ENCODE measurements at regions not wholly inside any gene's neighbourhood (a gene's known extent, or its start where the extent isn't known, plus 50 kb on each side); places are given as distances from the start of the nearest gene placed in this dataset.

DNA sequence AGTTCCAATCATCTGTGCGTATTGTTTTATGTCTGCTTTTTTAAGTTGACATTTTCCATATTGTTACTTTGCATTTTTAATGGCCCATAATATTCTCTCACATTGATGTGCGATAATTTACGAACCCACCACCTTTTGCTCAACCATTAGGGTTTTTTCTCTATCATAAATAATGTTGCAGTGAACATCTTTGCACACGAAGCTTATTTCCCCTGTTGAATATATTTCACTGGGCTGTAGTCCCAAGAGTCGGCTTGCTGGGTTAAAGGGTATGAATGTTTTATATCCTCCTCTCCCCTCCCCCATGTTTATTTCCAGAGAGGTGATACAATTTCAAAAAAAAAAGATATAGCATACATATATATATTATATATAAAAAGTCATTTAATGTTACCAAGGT is 272.7 kb upstream of the RGMA start (continued):
- TF ChIP-seq, protein P1, sequence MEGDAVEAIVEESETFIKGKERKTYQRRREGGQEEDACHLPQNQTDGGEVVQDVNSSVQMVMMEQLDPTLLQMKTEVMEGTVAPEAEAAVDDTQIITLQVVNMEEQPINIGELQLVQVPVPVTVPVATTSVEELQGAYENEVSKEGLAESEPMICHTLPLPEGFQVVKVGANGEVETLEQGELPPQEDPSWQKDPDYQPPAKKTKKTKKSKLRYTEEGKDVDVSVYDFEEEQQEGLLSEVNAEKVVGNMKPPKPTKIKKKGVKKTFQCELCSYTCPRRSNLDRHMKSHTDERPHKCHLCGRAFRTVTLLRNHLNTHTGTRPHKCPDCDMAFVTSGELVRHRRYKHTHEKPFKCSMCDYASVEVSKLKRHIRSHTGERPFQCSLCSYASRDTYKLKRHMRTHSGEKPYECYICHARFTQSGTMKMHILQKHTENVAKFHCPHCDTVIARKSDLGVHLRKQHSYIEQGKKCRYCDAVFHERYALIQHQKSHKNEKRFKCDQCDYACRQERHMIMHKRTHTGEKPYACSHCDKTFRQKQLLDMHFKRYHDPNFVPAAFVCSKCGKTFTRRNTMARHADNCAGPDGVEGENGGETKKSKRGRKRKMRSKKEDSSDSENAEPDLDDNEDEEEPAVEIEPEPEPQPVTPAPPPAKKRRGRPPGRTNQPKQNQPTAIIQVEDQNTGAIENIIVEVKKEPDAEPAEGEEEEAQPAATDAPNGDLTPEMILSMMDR (IDR thresholded peaks at IDR 0.05 in 2 of 3, conservative IDR thresholded peaks at IDR 0.05 in 1 of 3; ENCODE audit: borderline replicate concordance in 1 of 3, insufficient read depth in 1 of 3, low read depth in 2 of 3, low read length in 2 of 3), result no peak

- ChIA-PET CTCF (no interaction called here), RAD21 (ENCODE audit: low non-redundant PET in 1 of 2, low total read pairs in 2 of 2, uncharacterized antibody in 2 of 2, unreplicated experiment in 2 of 2) (no interaction called here)
- TF ChIP-seq SIN3A (IDR thresholded peaks at IDR 0.05; ENCODE audit: low read depth) (no peak), SP1 (IDR thresholded peaks at IDR 0.05; ENCODE audit: low read depth) (no peak), ZFX (IDR thresholded peaks at IDR 0.05) (no peak), JUND (IDR thresholded peaks at IDR 0.05) (no peak), CBX3 (IDR thresholded peaks at IDR 0.05; ENCODE audit: low read depth) (no peak), ATF3 (IDR thresholded peaks at IDR 0.05) (no peak), SRF (IDR thresholded peaks at IDR 0.05; ENCODE audit: low read depth) (no peak), EZH2phosphoT487 (IDR thresholded peaks at IDR 0.05; ENCODE audit: borderline replicate concordance) (no peak)
- TF ChIP-seq, protein P2, sequence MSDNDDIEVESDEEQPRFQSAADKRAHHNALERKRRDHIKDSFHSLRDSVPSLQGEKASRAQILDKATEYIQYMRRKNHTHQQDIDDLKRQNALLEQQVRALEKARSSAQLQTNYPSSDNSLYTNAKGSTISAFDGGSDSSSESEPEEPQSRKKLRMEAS (IDR thresholded peaks at IDR 0.05), result no peak
These were observed 272.0 kb upstream of the RGMA start for GRCh38 chr15:93360976-93361375.

More at GRCh38 chr15:93360976-93361375, 272.0 kb upstream of the RGMA start:
- H3K4me3 ChIP-seq (replicated peaks in 1 of 2; ENCODE audit: low read depth in 1 of 2, low read length in 2 of 2), result no peak overlapping the region
- H3K36me3 ChIP-seq (ENCODE audit: control insufficient read depth in 1 of 2, insufficient read depth in 2 of 2, low read length in 2 of 2), result no peaks in the 10 kb centered on the region
- no peaks in the 10 kb centered on the region for H3K4me1 ChIP-seq (ENCODE audit: control insufficient read depth in 1 of 2, insufficient read depth in 2 of 2, low read length in 2 of 2)
- no peaks in the 10 kb centered on the region for H3K79me2 ChIP-seq (ENCODE audit: insufficient read depth, low read length)
- POLR2A ChIA-PET, result no interaction called here
- H3K27ac ChIP-seq (ENCODE audit: low read depth, low read length), result no peak overlapping the region
- intact Hi-C loops (cut with micrococcal nuclease), result no loop called here
- DNase-seq (ENCODE audit: low read depth, low spot score) (no peak), ATAC-seq (no peak)
- peaks cover 18% of the 10 kb centered on the region; the same call in 1 of the 2 replicates for H3K27me3 ChIP-seq (ENCODE audit: insufficient read depth, low read length)
- no peak overlapping the region for H2AFZ ChIP-seq (ENCODE audit: low read depth, low read length, poor library complexity, severe bottlenecking)
- H4K20me1 ChIP-seq (ENCODE audit: insufficient read depth), result no peaks in the 10 kb centered on the region
- no peaks in the 10 kb centered on the region for H3K9me2 ChIP-seq (ENCODE audit: insufficient read depth)
- no TSS peak for BruUV-seq (replicated peaks)
- no peaks in the 10 kb centered on the region for H3K9me3 ChIP-seq (ENCODE audit: control insufficient read depth in 1 of 2, insufficient read depth in 1 of 2, low read depth in 1 of 2, low read length in 2 of 2)
- H3K4me2 ChIP-seq (ENCODE audit: low read length), result no peak overlapping the region
- no peak overlapping the region for H3K9ac ChIP-seq (ENCODE audit: low read length)
